ENCODE measurements at regions not wholly inside any gene's neighbourhood (a gene's known extent, or its start where the extent isn't known, plus 50 kb on each side); places are given as distances from the start of the nearest gene placed in this dataset.

DNA sequence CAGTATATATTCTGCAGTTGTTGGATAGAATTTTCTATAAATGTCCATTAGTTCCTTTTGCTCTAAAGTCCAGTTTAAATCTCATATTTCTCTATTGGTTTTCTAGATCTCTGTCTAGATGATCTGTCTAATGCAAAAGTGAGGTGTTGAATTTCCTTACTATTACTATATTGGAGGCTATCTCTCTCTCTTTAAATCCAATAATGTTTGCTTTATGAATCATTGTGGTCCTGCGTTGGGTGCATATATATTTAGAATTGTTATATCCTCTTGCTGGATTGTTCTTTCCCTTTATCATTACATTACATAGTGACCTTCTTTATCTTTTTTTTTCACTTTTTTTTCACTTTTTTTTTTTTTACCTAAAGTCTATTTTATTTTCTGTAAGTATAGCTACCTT, 208.5 kb upstream of the ASCC3 start:
- TF ChIP-seq, protein P1, sequence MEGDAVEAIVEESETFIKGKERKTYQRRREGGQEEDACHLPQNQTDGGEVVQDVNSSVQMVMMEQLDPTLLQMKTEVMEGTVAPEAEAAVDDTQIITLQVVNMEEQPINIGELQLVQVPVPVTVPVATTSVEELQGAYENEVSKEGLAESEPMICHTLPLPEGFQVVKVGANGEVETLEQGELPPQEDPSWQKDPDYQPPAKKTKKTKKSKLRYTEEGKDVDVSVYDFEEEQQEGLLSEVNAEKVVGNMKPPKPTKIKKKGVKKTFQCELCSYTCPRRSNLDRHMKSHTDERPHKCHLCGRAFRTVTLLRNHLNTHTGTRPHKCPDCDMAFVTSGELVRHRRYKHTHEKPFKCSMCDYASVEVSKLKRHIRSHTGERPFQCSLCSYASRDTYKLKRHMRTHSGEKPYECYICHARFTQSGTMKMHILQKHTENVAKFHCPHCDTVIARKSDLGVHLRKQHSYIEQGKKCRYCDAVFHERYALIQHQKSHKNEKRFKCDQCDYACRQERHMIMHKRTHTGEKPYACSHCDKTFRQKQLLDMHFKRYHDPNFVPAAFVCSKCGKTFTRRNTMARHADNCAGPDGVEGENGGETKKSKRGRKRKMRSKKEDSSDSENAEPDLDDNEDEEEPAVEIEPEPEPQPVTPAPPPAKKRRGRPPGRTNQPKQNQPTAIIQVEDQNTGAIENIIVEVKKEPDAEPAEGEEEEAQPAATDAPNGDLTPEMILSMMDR (IDR thresholded peaks at IDR 0.05): no peak
- no peak for TF ChIP-seq POLR2A (IDR thresholded peaks at IDR 0.05)

Measured in adrenal gland (tissue), 5 donors.